Keratinocyte (primary cell): ENCODE measurements at regions not wholly inside any gene's neighbourhood (a gene's known extent, or its start where the extent isn't known, plus 50 kb on each side); places are given as distances from the start of the nearest gene placed in this dataset.

Experiments used
- EZH2 ChIP-seq: IDR thresholded peaks from one replicate; pipeline ENCODE4 v1.6.1; 2012; ENCODE audit warnings: inconsistent platforms, mild to moderate bottlenecking, low read length, moderate library complexity
- TF ChIP-seq, protein P1 (sequence below), 3 experiments: IDR thresholded peaks in 1 of 3; conservative IDR thresholded peaks in 1 of 3; optimal IDR thresholded peaks in 1 of 3; 2 replicates in 2 of 3; 3 replicates in 1 of 3; pipeline versions ENCODE3 to v1.5.1; 2011; ENCODE audit warnings: low read length in 3 of 3, mild to moderate bottlenecking in 3 of 3, moderate library complexity in 2 of 3, control low read depth in 1 of 3, inconsistent platforms in 1 of 3; ENCODE audit not compliant: insufficient read depth in 2 of 3; ENCODE audit errors: extremely low read depth in 1 of 3

DNA sequence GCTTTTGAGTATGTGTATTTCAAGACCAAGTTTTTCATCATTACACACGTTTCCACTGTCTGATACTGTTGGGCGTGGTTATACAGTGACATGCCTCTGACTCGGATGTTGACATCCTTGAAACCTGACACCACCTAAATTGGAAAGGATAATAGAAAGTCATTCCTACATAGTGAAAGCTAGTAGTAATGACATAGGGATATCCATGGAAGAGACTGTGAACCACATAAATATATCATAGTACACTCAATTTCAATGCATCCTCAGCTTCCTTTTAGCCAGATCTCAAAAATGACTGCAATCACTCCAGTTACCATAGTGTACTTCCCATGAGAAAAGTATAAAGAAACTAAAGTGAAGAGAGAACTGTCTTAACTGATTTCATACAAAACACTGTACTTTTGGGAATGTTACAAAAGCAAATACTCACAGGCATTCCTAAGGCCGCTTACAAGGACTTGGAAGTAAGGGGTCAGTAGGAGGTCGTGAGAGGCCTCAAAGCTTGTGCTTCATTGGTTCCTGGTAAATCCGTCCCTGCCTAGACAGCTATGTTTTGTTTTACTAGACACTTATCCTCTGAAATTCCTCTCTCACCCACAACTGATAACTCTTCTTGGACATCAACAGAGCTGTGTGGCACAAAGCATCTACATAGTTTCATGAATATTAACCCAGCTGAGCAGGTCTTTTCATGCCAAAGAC, 71.8 kb upstream of the VWDE start:
- TF ChIP-seq, protein P1, sequence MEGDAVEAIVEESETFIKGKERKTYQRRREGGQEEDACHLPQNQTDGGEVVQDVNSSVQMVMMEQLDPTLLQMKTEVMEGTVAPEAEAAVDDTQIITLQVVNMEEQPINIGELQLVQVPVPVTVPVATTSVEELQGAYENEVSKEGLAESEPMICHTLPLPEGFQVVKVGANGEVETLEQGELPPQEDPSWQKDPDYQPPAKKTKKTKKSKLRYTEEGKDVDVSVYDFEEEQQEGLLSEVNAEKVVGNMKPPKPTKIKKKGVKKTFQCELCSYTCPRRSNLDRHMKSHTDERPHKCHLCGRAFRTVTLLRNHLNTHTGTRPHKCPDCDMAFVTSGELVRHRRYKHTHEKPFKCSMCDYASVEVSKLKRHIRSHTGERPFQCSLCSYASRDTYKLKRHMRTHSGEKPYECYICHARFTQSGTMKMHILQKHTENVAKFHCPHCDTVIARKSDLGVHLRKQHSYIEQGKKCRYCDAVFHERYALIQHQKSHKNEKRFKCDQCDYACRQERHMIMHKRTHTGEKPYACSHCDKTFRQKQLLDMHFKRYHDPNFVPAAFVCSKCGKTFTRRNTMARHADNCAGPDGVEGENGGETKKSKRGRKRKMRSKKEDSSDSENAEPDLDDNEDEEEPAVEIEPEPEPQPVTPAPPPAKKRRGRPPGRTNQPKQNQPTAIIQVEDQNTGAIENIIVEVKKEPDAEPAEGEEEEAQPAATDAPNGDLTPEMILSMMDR (optimal IDR thresholded peaks at IDR 0.05 in 1 of 3, IDR thresholded peaks at IDR 0.05 in 1 of 3, conservative IDR thresholded peaks at IDR 0.05 in 1 of 3; ENCODE audit: extremely low read depth in 1 of 3, insufficient read depth in 2 of 3, low read length in 3 of 3), result no peak
- TF ChIP-seq EZH2, result no peak
